IMR-90 (cell line): ENCODE measurements at regions not wholly inside any gene's neighbourhood (a gene's known extent, or its start where the extent isn't known, plus 50 kb on each side); places are given as distances from the start of the nearest gene placed in this dataset.

Experiments used
- ATAC-seq: fragments of 200-7000 bp; cut with Tn5 transposase; 2 replicates; pipeline ENCODE4 v1.9.1; 2020; ENCODE audit warnings: low read depth, mild to moderate bottlenecking, moderate library complexity
- BruUV-seq: library from RNA; stranded (reverse); fragments of 400-500 nt; replicated peaks from 2 replicates; lab custom pipeline; 2021; lab: Mats Ljungman, UMichigan
- CTCF ChIA-PET: fragments of 300-600 bp; formaldehyde crosslinking; extraction: SDS; loops from one replicate; lab custom pipeline; 2021; ENCODE audit warnings: antibody characterized with exemption; lab: Yijun Ruan, JAX
- POLR2A ChIA-PET: fragments of 300-600 bp; sonication (Branson Sonifier 250); formaldehyde crosslinking; loops from one replicate; lab custom pipeline; 2022; ENCODE audit warnings: antibody characterized with exemption; ENCODE audit not compliant: unreplicated experiment; lab: Charles Lee
- DNase-seq: peaks from one replicate; pipeline ENCODE4 v3.0.0; 2013
- H2AFZ ChIP-seq: replicated peaks from 2 replicates; pipeline ENCODE3; 2013; ENCODE audit warnings: low read length, mild to moderate bottlenecking; ENCODE audit not compliant: poor library complexity
- H2AK5ac ChIP-seq: 2 replicates; pipeline ENCODE4 v1.6.1; 2013; ENCODE audit warnings: low read depth, low read length, inconsistent platforms
- H2AK9ac ChIP-seq: replicated peaks from 2 replicates; pipeline ENCODE3; 2013; ENCODE audit warnings: mild to moderate bottlenecking, low read depth, low read length, moderate library complexity; ENCODE audit not compliant: poor library complexity
- H2BK120ac ChIP-seq: 2 replicates; pipeline ENCODE4 v1.6.1; 2013; ENCODE audit warnings: low read depth, low read length, inconsistent platforms
- H2BK15ac ChIP-seq: 3 replicates; pipeline ENCODE4 v1.6.1; 2013; ENCODE audit warnings: low read depth, low read length, inconsistent platforms
- H2BK20ac ChIP-seq: 2 replicates; pipeline ENCODE4 v1.6.1; 2013; ENCODE audit warnings: low read depth, mild to moderate bottlenecking, inconsistent platforms, low read length, moderate library complexity
- H2BK5ac ChIP-seq: 2 replicates; pipeline ENCODE4 v1.6.1; 2013; ENCODE audit warnings: mild to moderate bottlenecking, low read depth, low read length, inconsistent platforms; ENCODE audit not compliant: poor library complexity, severe bottlenecking
- H3K14ac ChIP-seq: replicated peaks from 2 replicates; pipeline ENCODE4 v1.6.1; 2013; ENCODE audit warnings: low read depth, low read length, inconsistent platforms
- H3K18ac ChIP-seq: 2 replicates; pipeline ENCODE4 v1.6.1; 2013; ENCODE audit warnings: low read depth, low read length, control low read depth
- H3K23ac ChIP-seq: 2 replicates; pipeline ENCODE4 v1.6.1; 2013; ENCODE audit warnings: low read depth, low read length, inconsistent platforms
- H3K27ac ChIP-seq: 2 replicates; pipeline ENCODE4 v1.5.1; 2013; ENCODE audit warnings: mild to moderate bottlenecking, control low read depth, low read length; ENCODE audit not compliant: insufficient read depth
- H3K27me3 ChIP-seq: 2 replicates; pipeline ENCODE4 v1.6.1; 2013; ENCODE audit warnings: low read length; ENCODE audit not compliant: control insufficient read depth, insufficient read depth
- H3K36me3 ChIP-seq: 2 replicates; pipeline ENCODE4 v1.6.1; 2013; ENCODE audit warnings: low read length, mixed read lengths; ENCODE audit not compliant: control insufficient read depth, insufficient read depth
- H3K4ac ChIP-seq: 2 replicates; pipeline ENCODE4 v1.6.1; 2013; ENCODE audit warnings: low read depth, low read length, inconsistent platforms
- H3K4me1 ChIP-seq: 2 replicates; pipeline ENCODE4 v1.6.1; 2013; ENCODE audit warnings: low read length, mixed read lengths; ENCODE audit not compliant: control insufficient read depth, insufficient read depth
- H3K4me2 ChIP-seq: 2 replicates; pipeline ENCODE4 v1.6.1; 2013; ENCODE audit warnings: low read depth, mild to moderate bottlenecking, control low read depth, low read length, moderate library complexity
- H3K4me3 ChIP-seq: 2 replicates; pipeline ENCODE4 v1.5.1; 2013; ENCODE audit warnings: low read depth, mild to moderate bottlenecking, control low read depth, low read length, moderate library complexity; ENCODE audit not compliant: insufficient read depth
- H3K56ac ChIP-seq: 2 replicates; pipeline ENCODE4 v1.6.1; 2013; ENCODE audit warnings: low read length, inconsistent platforms; ENCODE audit not compliant: insufficient read depth; ENCODE audit errors: extremely low read depth
- H3K79me1 ChIP-seq, 2 experiments: 2 replicates each; pipeline ENCODE4 v1.6.1; 2013; ENCODE audit warnings: low read length in 2 of 2, inconsistent platforms in 1 of 2, low read depth in 1 of 2
- H3K9ac ChIP-seq: 2 replicates; pipeline ENCODE4 v1.6.1; 2013; ENCODE audit warnings: low read depth, low read length, control low read depth
- H3K9me1 ChIP-seq: 2 replicates; pipeline ENCODE4 v1.6.1; 2013; ENCODE audit warnings: low read length, inconsistent platforms; ENCODE audit not compliant: insufficient read depth
- H3K9me3 ChIP-seq: 2 replicates; pipeline ENCODE4 v1.6.1; 2013; ENCODE audit warnings: low read length; ENCODE audit not compliant: control insufficient read depth, insufficient read depth
- H4K20me1 ChIP-seq: 2 replicates; pipeline ENCODE4 v1.6.1; 2013; ENCODE audit warnings: low read length, inconsistent platforms; ENCODE audit not compliant: insufficient read depth
- H4K5ac ChIP-seq: 2 replicates; pipeline ENCODE4 v1.6.1; 2013; ENCODE audit warnings: mild to moderate bottlenecking, low read depth, low read length, control low read depth
- H4K8ac ChIP-seq, 2 experiments: 2 replicates each; pipeline ENCODE4 v1.6.1; 2013; ENCODE audit warnings: low read depth in 2 of 2, low read length in 2 of 2, control low read depth in 1 of 2, inconsistent platforms in 1 of 2
- H4K91ac ChIP-seq: 2 replicates; pipeline ENCODE4 v1.6.1; 2013; ENCODE audit warnings: low read depth, low read length, inconsistent platforms; ENCODE audit not compliant: insufficient read depth
- CEBPB ChIP-seq: IDR thresholded peaks from 2 replicates; pipeline ENCODE4 v1.6.1; 2012; ENCODE audit warnings: low read depth, low read length, improper control_type of control experiment
- MAFK ChIP-seq: IDR thresholded peaks from 2 replicates; pipeline ENCODE4 v1.6.1; 2012; ENCODE audit warnings: low read depth, low read length, improper control_type of control experiment
- RFX5 ChIP-seq: IDR thresholded peaks from 2 replicates; pipeline ENCODE4 v1.8.0; 2012; ENCODE audit warnings: low read depth, mild to moderate bottlenecking, low read length, moderate library complexity
- SMC3 ChIP-seq: fragments of 150-350 bp; IDR thresholded peaks from 2 replicates; pipeline ENCODE4 v1.6.1; 2016; ENCODE audit warnings: low read depth, mild to moderate bottlenecking, antibody characterized with exemption, low read length, moderate library complexity
- WGBS, 2 experiments: methylation state at CpG; one replicate each; pipeline versions ENCODE4 v1.1.5 to v1.1.7; 2013; ENCODE audit warnings: missing lambda C conversion rate in 2 of 2; ENCODE audit not compliant: insufficient read length in 1 of 2; ENCODE audit errors: extremely low coverage in 2 of 2; 5-methylcytosine and 5-hydroxymethylcytosine counted together
- dilution Hi-C: fragments of 300-500 bp; cut with HindIII; formaldehyde crosslinking; loops from one replicate; pipeline ENCODE4 v1.14.3; 2018; ENCODE audit warnings: low sequenced_read_pairs; ENCODE audit not compliant: unreplicated experiment
- in situ Hi-C: fragments of 300-500 bp; cut with MboI; formaldehyde crosslinking; loops from 3 replicates; pipeline ENCODE4 v1.14.3; 2019; ENCODE audit warnings: low sequenced_read_pairs, inconsistent platforms, mixed read lengths
- intact Hi-C: fragments of 100-400 bp; cut with micrococcal nuclease; formaldehyde crosslinking; loops from 2 replicates; pipeline ENCODE4 v1.10.0; 2022
- TF ChIP-seq, protein P1 (sequence below): fragments of 150-350 bp; IDR thresholded peaks from 2 replicates; pipeline ENCODE4 v1.6.1; 2017; ENCODE audit warnings: mild to moderate bottlenecking, antibody characterized with exemption, low read length, low read depth
- TF ChIP-seq, protein P2 (sequence below): conservative IDR thresholded peaks from 2 replicates; pipeline ENCODE4 v1.5.1; 2012; ENCODE audit warnings: mild to moderate bottlenecking, low read depth, low read length, improper control_type of control experiment

DNA sequence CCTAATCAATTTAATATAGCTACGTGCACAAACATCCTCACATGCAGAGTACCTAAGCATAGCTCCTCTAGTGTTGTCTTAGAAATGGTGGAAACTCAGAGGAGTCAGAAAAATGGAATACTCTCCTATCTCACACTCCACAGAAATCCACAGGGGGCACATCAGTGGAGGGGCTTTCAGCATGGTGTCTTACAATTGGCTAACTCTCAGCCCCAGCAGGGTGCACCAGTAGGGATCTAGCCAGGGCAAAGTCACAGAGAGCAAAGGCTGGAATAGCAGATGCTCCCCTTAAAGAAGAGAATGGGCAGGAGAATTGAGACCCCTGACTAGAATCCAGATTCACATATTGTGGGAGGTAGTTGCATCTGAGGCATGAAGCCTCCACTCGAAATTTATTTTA, 135.7 kb downstream of the MAIP1 start:
- dilution Hi-C loops: no loop called here
- Histone ChIP-seq H2AK5ac (no peak overlapping the region), H2AK9ac (no peak overlapping the region), H2BK20ac (no peak overlapping the region), H3K27ac (no peak overlapping the region), H3K9me1 (no peaks in the 10 kb centered on the region), H3K4me3 (no peak overlapping the region), H3K23ac (no peak overlapping the region), H3K36me3 (no peaks in the 10 kb centered on the region), H2BK15ac (no peak overlapping the region), H4K5ac (no peak overlapping the region), H4K8ac (no peak overlapping the region), H4K20me1 (no peaks in the 10 kb centered on the region), H2BK120ac (no peak overlapping the region), H3K4me2 (no peak overlapping the region), H2BK5ac (no peak overlapping the region), H3K18ac (no peak overlapping the region), H3K14ac (no peak overlapping the region), H3K9me3 (no peaks in the 10 kb centered on the region), H3K79me1 (no peaks in the 10 kb centered on the region), H2AFZ (no peak overlapping the region), H3K9ac (no peak overlapping the region), H3K56ac (no peak overlapping the region), H3K4ac (no peak overlapping the region), H3K27me3 (peaks cover 4% of the 10 kb centered on the region), H4K91ac (no peak overlapping the region), H3K4me1 (peaks cover 3% of the 10 kb centered on the region; the same call in 1 of the 2 replicates)
- no TSS peak for BruUV-seq
- ChIA-PET CTCF (interaction anchor here (0.6 kb wide), 1 partner anchor 9 kb away, joined by 3 read pairs; no protein-coding TSS in a partner anchor), POLR2A (no interaction called here)
- DNase-seq (no peak), ATAC-seq (no peak)
- TF ChIP-seq RFX5 (no peak), SMC3 (no peak), MAFK (no peak), CEBPB (no peak)
- TF ChIP-seq, protein P1, sequence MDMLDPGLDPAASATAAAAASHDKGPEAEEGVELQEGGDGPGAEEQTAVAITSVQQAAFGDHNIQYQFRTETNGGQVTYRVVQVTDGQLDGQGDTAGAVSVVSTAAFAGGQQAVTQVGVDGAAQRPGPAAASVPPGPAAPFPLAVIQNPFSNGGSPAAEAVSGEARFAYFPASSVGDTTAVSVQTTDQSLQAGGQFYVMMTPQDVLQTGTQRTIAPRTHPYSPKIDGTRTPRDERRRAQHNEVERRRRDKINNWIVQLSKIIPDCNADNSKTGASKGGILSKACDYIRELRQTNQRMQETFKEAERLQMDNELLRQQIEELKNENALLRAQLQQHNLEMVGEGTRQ: no peak
- TF ChIP-seq, protein P2, sequence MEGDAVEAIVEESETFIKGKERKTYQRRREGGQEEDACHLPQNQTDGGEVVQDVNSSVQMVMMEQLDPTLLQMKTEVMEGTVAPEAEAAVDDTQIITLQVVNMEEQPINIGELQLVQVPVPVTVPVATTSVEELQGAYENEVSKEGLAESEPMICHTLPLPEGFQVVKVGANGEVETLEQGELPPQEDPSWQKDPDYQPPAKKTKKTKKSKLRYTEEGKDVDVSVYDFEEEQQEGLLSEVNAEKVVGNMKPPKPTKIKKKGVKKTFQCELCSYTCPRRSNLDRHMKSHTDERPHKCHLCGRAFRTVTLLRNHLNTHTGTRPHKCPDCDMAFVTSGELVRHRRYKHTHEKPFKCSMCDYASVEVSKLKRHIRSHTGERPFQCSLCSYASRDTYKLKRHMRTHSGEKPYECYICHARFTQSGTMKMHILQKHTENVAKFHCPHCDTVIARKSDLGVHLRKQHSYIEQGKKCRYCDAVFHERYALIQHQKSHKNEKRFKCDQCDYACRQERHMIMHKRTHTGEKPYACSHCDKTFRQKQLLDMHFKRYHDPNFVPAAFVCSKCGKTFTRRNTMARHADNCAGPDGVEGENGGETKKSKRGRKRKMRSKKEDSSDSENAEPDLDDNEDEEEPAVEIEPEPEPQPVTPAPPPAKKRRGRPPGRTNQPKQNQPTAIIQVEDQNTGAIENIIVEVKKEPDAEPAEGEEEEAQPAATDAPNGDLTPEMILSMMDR: no peak
- in situ Hi-C loops: no loop called here
- intact Hi-C loops: no loop called here
- WGBS, 2 experiments: no CpG with 5 or more reads among the region's 2 CpGs
